Brain microvascular endothelial cell (primary cell): ENCODE measurements at regions not wholly inside any gene's neighbourhood (a gene's known extent, or its start where the extent isn't known, plus 50 kb on each side); places are given as distances from the start of the nearest gene placed in this dataset.

ENCODE experiments used
- DNase-seq: peaks from one replicate; pipeline ENCODE4 v3.0.0-alpha.2; 2020
- H3K27ac ChIP-seq: fragments of 250-450 bp; sonication (Bioruptor Pico); 2 replicates; pipeline ENCODE4 v1.5.1; 2020; ENCODE audit warnings: mild to moderate bottlenecking, moderate library complexity
- H3K27me3 ChIP-seq: fragments of 250-450 bp; sonication (Bioruptor Pico); replicated peaks from 2 replicates; pipeline ENCODE4 v1.5.1; 2020; ENCODE audit warnings: mild to moderate bottlenecking
- H3K36me3 ChIP-seq: fragments of 250-450 bp; sonication (Bioruptor Pico); replicated peaks from 2 replicates; pipeline ENCODE4 v1.5.1; 2020; ENCODE audit warnings: mild to moderate bottlenecking
- H3K4me3 ChIP-seq: 2 replicates; pipeline ENCODE4 v1.5.1; 2011; ENCODE audit warnings: low read depth, mild to moderate bottlenecking, control low read depth, low read length, moderate library complexity
- CTCF ChIP-seq: IDR thresholded peaks from 2 replicates; pipeline ENCODE4 v1.5.1; 2011; ENCODE audit warnings: low read depth, mild to moderate bottlenecking, moderate library complexity, low read length, control low read depth, inconsistent platforms; ENCODE audit errors: missing control alignments
- in situ Hi-C: cut with HindIII; loops from 2 replicates; pipeline ENCODE4 v1.10.0; 2017; ENCODE audit warnings: low sequenced_read_pairs, low pct_ligation_motif_present

GRCh38 chr10:10392511-10392910, 625.2 kb upstream of the CELF2 start:
- H3K36me3 ChIP-seq = no peaks in the 10 kb centered on the region
- no peaks in the 10 kb centered on the region for H3K27me3 ChIP-seq
- DNase-seq = no peak
- in situ Hi-C loops = no loop called here
- no peak overlapping the region for H3K4me3 ChIP-seq
- TF ChIP-seq CTCF = no peak
- no peak overlapping the region for H3K27ac ChIP-seq

GRCh38 chr10:10394933-10395658, 622.6 kb upstream of the CELF2 start:
- DNase-seq = no peak
- Histone ChIP-seq H3K27ac (no peak overlapping the region), H3K27me3 (no peaks in the 10 kb centered on the region), H3K4me3 (no peak overlapping the region), H3K36me3 (no peaks in the 10 kb centered on the region)
- TF ChIP-seq CTCF = no peak
- in situ Hi-C loops = no loop called here

GRCh38 chr10:10396601-10397000, 621.1 kb upstream of the CELF2 start:
- TF ChIP-seq CTCF = no peak
- DNase-seq = no peak
- no peak overlapping the region for H3K4me3 ChIP-seq
- in situ Hi-C loops = no loop called here
- no peak overlapping the region for H3K27ac ChIP-seq
- no peaks in the 10 kb centered on the region for H3K27me3 ChIP-seq
- H3K36me3 ChIP-seq = no peaks in the 10 kb centered on the region

GRCh38 chr10:10397906-10398305, 619.8 kb upstream of the CELF2 start:
- TF ChIP-seq CTCF = no peak
- DNase-seq = no peak
- H3K36me3 ChIP-seq = no peaks in the 10 kb centered on the region
- H3K27me3 ChIP-seq = no peaks in the 10 kb centered on the region
- no peak overlapping the region for H3K27ac ChIP-seq
- no peak overlapping the region for H3K4me3 ChIP-seq
- in situ Hi-C loops = no loop called here

- in situ Hi-C loops = no loop called here
- DNase-seq = no peak
- no peak for TF ChIP-seq CTCF
- Histone ChIP-seq H3K27ac (no peak overlapping the region), H3K36me3 (no peaks in the 10 kb centered on the region), H3K4me3 (no peak overlapping the region), H3K27me3 (no peaks in the 10 kb centered on the region)
Measured at GRCh38 chr10:10403762-10404161, 613.9 kb upstream of the CELF2 start.

- no peak for TF ChIP-seq CTCF
- no peaks in the 10 kb centered on the region for H3K27me3 ChIP-seq
- no peaks in the 10 kb centered on the region for H3K36me3 ChIP-seq
- DNase-seq = no peak
- in situ Hi-C loops = no loop called here
- no peak overlapping the region for H3K27ac ChIP-seq
- no peak overlapping the region for H3K4me3 ChIP-seq
Measured at GRCh38 chr10:10417671-10418070, 600.0 kb upstream of the CELF2 start.
